HG02981 (cell line): ENCODE measurements at regions not wholly inside any gene's neighbourhood (a gene's known extent, or its start where the extent isn't known, plus 50 kb on each side); places are given as distances from the start of the nearest gene placed in this dataset.

Experiments used
- ATAC-seq: cut with Tn5 transposase; IDR thresholded peaks from one replicate; pipeline ENCODE4 v1.9.1; 2021; ENCODE audit warnings: mild to moderate bottlenecking, moderate library complexity; ENCODE audit not compliant: unreplicated experiment

GRCh38 chr9:23408874-23409273 lies 417.2 kb downstream of the ELAVL2 start:
- no peak for ATAC-seq

- no peak for ATAC-seq
These were observed 414.0 kb downstream of the ELAVL2 start for GRCh38 chr9:23412046-23412445.

- no peak for ATAC-seq
These were observed 413.6 kb downstream of the ELAVL2 start for GRCh38 chr9:23412458-23412857.

GRCh38 chr9:23413541-23413940 lies 412.5 kb downstream of the ELAVL2 start:
- no peak for ATAC-seq

- ATAC-seq = no peak
These were observed 402.0 kb downstream of the ELAVL2 start for GRCh38 chr9:23423999-23424398.

- no peak for ATAC-seq
These were observed 399.9 kb downstream of the ELAVL2 start for GRCh38 chr9:23426144-23426543.

- ATAC-seq = no peak
These were observed 394.6 kb downstream of the ELAVL2 start for GRCh38 chr9:23431459-23431858.

- no peak for ATAC-seq
These were observed 391.4 kb downstream of the ELAVL2 start for GRCh38 chr9:23434654-23435053.

- ATAC-seq = no peak
These were observed 387.6 kb downstream of the ELAVL2 start for GRCh38 chr9:23438299-23438907.

- no peak for ATAC-seq
These were observed 384.8 kb downstream of the ELAVL2 start for GRCh38 chr9:23441275-23441674.

GRCh38 chr9:23444658-23445057 lies 381.4 kb downstream of the ELAVL2 start:
- ATAC-seq = no peak

- no peak for ATAC-seq
These were observed 378.9 kb downstream of the ELAVL2 start for GRCh38 chr9:23447166-23447565.

GRCh38 chr9:23447944-23448343 lies 378.1 kb downstream of the ELAVL2 start:
- ATAC-seq = no peak

GRCh38 chr9:23451802-23452418 lies 374.1 kb downstream of the ELAVL2 start:
- no peak for ATAC-seq

- no peak for ATAC-seq
These were observed 361.8 kb downstream of the ELAVL2 start for GRCh38 chr9:23464275-23464674.

- no peak for ATAC-seq
These were observed 358.8 kb downstream of the ELAVL2 start for GRCh38 chr9:23467276-23467675.

GRCh38 chr9:23477908-23478307 lies 348.1 kb downstream of the ELAVL2 start:
- no peak for ATAC-seq

GRCh38 chr9:23483566-23483965 lies 342.5 kb downstream of the ELAVL2 start:
- no peak for ATAC-seq

GRCh38 chr9:23492126-23493002 lies 333.7 kb downstream of the ELAVL2 start:
- ATAC-seq = peak; percentile 53

GRCh38 chr9:23493219-23493618 lies 332.8 kb downstream of the ELAVL2 start:
- no peak for ATAC-seq

GRCh38 chr9:23496489-23497136 lies 329.4 kb downstream of the ELAVL2 start:
- ATAC-seq = no peak
